HG02970 (cell line): ENCODE measurements at regions not wholly inside any gene's neighbourhood (a gene's known extent, or its start where the extent isn't known, plus 50 kb on each side); places are given as distances from the start of the nearest gene placed in this dataset.
"Not testable (repeated sequence)": the region's sequence is repeated elsewhere in the genome, so short reads cannot be mapped to it uniquely, and the experiment has no call there.

Source experiments
- ATAC-seq: cut with Tn5 transposase; IDR thresholded peaks from one replicate; pipeline ENCODE4 v1.9.1; 2021; ENCODE audit warnings: mild to moderate bottlenecking, moderate library complexity, moderate number of reproducible peaks; ENCODE audit not compliant: unreplicated experiment, low FRiP score

DNA sequence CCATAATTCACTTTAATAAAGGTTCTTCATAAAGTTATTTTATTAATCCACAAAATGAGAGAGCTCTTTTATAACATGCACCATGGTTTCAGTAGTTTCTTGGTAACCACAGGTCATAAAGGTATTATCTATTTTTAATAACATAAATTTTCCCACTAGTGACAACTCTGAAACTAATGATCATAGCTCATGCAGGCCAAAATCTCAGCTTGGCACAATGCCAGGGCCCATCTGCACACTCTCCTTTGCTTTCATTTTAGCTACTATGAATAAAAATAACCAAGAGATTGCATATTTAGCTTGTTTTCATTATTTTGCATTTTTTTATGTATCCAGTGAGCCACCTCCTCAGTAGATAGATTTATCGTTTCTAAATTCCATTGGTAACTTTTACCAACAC, 691.8 kb upstream of the CHAC2 start:
- no peak for ATAC-seq

DNA sequence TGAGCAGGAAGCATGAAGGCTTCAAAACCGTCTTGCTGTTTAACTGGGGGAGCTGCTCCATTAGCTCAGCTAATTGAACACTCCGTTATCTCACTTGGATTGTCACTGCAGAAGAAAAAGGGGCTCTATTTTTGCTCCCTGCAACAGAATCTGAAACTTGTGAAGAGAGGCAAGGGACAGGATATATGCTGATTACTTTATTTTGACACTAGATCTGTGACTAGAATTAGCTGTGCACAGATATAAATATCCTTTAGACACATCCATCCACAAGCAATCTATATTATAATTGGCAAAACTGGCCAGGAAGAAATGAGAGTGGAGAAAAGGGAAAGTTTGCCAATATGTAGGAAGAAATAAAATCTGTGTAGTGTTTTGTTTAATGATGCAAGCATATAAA, 700.1 kb upstream of the CHAC2 start:
- ATAC-seq: no peak

GRCh38 chr2:53067056-53067455, 700.5 kb upstream of the CHAC2 start:
- ATAC-seq: no peak

DNA sequence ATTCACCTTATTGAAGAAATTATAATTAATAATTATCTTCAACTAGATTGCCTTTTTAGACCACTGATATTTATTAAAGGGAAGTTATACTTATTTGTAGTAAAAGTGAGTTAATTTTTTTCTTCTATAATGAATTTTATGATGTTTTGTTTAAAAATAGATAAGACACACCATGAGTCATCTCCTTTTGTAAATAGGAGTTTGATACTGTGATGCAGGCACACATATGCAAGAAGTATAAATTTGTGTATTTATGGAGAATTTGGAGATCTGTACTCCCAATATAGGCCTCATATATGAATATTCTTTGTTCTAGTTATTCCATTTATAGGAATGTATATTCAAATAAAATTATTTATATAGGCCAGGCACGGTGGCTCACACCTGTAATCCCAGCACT, 703.5 kb upstream of the CHAC2 start:
- no peak for ATAC-seq

DNA sequence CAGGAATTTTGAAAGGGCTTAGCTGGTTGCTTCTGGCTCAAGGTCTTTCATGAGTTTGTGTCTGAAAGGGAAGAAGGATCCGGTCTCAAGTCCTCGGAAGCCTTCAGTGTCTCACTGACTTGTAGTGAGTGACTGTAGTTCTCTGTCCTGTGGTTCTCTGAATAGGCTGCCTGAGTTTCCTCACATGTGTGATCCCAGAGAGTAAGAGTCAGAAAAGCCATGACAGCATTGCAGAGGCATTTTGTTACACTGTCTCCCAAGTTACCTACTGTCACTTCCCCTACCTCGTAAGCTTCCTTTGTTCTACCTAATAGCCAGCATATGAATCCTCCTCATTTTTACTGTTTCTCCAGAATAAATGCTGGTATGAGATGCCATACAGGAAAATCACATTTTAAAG, 709.1 kb upstream of the CHAC2 start:
- ATAC-seq: no peak

DNA sequence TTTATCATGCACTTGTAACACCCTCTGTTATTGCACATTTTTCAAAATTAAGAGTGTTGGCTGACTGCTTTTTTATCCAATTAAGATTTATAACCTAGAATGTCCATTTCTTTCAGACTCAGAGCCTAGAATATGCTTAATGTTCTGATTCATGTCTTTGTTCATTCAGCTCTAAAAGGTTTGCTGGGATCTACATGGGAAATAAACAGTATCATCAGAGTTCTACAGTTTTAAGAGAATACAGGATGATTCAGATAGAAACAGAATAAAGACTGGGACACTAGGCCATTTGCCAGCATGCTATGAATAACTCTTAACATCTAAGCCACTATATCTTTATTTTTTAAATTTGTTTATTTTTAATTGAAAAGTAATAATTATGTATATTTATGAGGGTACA, 713.7 kb upstream of the CHAC2 start:
- ATAC-seq: no peak

- no peak for ATAC-seq
Measured at GRCh38 chr2:53051157-53051556, 716.4 kb upstream of the CHAC2 start.

DNA sequence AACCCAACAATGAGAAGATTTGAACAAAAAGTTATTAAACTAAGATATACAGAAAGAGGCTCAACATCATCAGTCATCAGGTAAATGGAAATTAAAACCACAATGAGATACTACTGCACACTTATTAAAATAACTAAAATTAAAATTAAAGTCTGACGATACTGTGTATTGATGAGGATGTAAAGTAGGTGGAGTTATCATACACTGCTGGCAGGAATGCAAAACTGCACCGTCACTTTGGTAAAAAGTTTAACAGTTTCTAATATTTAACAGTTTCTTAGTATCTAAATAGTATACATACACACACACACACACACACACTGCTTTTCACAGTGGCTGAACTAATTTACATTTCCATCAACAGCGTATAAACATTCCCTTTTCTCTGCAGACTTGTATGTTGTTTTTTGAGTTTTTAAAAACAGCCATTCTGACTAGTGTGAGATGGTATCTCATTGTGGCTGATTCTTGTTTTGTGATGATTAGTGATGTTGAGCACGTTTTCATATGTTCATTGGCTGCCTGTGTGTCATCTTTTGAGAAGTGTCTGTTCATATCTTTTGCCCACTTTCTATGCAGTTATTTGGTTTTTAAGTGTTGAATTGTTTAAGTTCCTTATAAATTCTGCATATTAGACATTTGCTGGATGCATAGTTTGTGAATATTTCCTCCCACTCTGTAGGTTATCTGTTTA, 726.9 kb upstream of the CHAC2 start:
- ATAC-seq: no peak

GRCh38 chr2:53036196-53036595, 731.4 kb upstream of the CHAC2 start:
- no peak for ATAC-seq

DNA sequence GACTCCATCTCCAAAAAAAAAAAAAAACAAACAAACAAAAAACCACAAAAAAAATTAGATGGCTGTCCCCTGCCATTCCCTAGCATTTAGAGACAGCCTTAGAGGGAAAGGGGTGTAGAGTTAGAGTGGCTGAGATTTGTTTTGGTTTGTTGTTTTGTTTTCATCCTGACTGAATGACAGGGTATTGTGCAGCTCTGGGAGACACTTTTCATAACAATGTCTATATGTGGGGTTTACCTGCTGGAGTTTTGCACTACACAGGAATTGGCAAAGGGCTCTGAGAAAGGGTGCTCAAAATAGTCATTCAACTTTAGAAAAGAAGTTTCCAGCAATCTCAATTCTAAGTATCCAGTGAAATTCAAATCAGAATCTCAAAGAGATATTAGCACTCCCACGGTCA, 732.5 kb upstream of the CHAC2 start:
- no peak for ATAC-seq

DNA sequence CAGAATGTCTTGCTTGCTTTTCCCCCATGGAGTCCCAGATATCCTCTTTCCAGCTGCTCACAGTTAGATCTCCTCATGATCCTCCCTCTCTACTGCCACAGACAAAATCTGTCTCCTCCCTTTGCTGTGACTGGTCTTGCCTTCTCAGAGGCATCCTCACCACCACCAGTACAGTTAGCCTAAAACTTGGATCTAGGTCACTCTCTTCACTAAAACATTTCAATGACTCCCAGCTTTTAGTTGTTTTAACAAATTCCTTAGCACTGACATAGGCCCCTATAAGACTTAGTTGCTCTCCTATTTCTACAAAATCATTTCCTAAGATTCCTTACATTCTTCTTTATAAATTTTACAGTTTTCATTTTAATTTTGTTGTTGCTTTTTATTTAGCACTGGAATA, 734.2 kb upstream of the CHAC2 start:
- ATAC-seq: no peak

- no peak for ATAC-seq
Measured at GRCh38 chr2:53028746-53029423, 738.7 kb upstream of the CHAC2 start.

GRCh38 chr2:53028225-53028624, 739.4 kb upstream of the CHAC2 start:
- no peak for ATAC-seq

DNA sequence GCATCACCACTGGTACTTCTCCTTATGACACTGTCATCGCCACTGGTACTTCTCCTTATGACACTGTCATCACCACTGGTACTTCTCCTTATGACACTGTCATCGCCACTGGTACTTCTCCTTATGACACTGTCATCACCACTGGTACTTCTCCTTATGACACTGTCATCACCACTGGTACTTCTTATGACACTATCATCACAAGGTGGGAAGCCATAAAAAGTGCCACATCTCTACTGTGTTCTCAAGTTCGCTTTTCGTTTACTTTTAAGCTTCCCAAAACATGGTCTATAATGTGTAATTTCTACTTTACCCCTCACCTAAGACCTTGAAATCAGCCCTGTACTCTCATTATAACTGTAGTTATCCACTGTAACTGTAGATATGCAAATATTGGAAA, 745.4 kb upstream of the CHAC2 start:
- not testable (repeated sequence) for ATAC-seq

GRCh38 chr2:53021828-53022227, 745.8 kb upstream of the CHAC2 start:
- ATAC-seq: no peak

- ATAC-seq: no peak
Measured at GRCh38 chr2:53021292-53021691, 746.3 kb upstream of the CHAC2 start.

GRCh38 chr2:53018825-53019425, 748.7 kb upstream of the CHAC2 start:
- no peak for ATAC-seq

GRCh38 chr2:53006980-53007379, 760.6 kb upstream of the CHAC2 start:
- no peak for ATAC-seq

- no peak for ATAC-seq
Measured at GRCh38 chr2:53004413-53004812, 763.2 kb upstream of the CHAC2 start.

DNA sequence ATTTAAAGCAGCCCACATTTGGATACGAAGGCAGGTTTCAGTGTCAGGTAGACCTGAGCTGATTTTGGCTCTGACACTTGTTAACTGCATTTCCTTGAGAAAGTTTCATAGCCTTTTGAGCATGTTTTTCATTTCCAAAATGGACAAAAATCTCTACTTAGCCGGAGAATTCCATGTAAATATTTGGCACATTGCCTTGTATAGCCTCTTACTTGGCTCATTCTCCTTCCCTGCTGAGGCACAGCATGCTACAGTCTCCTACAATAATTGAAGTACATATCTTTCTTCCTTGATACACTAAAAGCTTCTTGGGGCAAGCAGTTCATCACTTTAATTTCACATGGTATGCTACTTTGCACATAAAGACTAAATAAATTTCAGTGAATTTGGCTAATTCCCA, 772.2 kb upstream of the CHAC2 start:
- no peak for ATAC-seq

DNA sequence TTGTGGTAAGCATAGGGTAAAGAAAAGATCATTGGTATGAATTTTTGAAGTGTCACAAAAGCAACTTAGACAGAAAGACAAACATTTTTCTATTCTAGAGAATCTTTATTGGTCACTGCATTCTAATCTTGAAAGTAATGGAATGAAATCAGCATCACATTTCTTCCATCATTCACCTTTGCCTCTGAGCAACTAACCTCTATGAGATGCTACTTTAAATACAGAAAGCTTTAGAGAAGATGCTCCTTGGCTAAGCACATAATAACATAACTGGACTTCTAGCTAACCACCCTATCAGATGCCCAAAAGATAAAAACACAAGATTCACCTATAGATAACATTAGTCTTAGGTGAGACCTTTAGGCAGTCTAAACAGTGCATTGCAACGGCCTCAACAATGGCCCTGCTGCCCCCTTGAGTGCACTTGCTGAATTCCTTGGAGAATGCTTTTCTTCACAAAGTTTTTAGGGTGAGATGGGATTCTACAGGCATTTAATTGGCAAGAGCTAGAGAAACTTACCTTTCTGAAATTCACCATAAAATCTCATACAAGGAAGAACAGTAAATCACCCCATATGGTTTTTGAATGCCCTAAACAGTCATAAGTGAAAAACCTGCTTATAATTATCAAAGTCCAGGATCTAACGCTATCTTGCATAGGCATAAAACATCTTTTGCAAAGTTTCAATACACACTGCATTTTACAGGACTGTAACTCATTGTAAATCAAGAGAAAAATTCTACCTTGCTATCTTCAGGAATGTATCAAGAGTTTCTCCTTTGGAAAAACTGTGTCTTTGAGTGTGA, 791.3 kb upstream of the CHAC2 start:
- no peak for ATAC-seq
